Muscle of arm (tissue), 1 donor: ENCODE measurements at regions not wholly inside any gene's neighbourhood (a gene's known extent, or its start where the extent isn't known, plus 50 kb on each side); places are given as distances from the start of the nearest gene placed in this dataset.

Source experiments
- DNase-seq: peaks from one replicate; pipeline ENCODE4 v3.0.0-alpha.2; 2013

DNA sequence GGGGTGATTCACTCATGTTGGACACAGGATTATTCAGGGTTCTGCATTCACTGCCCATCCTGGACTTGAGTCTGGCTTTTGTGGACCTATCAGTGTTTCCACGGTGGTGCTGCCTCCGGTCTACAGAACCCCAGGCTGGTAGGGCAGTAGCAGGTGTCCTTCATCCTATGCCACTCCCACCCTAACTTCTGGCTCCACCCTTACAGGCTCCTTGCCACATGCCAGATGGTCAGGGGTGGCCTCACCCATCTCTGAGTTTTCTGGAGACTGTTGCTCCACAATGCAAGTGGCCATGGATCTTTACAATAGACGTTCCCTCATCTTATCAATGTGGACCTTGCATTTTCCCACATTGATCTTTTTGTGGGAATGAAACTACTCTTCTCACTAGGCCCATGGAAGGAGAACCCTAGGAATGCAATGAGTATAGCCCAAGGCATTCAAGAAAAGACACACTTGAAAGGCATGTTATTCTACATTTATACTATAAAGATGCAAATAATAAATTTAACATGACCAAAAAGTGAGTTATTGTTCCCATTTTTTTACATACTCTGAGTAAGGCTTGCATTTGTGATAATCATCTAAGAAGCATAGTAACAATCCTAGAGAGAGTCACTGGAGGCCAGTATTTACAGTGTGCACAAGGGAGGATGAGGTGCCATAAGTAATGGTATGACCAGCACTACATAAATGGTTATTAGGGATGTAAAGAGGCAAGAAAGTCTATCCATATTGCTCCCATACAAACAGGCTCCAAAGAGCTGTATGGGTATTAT is 57.4 kb upstream of the ADO start:
- DNase-seq, result no peak

DNA sequence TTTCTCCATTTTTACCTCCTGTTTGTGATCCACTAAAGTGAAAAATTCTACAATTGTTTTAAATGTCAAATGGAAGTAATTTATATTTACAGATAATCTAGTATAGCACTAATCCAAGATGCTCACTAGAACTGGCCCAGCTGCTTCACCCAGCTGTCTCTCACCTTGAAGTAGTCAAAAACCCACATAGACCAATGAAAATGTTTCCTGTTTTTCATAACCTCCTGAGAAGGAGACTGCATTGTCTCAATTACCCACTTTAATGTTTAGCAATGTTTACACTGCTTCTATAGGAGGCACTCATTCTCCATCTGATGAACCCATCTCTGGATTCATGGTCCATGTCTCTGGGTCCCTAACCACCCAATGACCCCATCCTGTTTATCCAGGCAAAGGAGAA is 56.1 kb upstream of the ADO start:
- no peak for DNase-seq

DNA sequence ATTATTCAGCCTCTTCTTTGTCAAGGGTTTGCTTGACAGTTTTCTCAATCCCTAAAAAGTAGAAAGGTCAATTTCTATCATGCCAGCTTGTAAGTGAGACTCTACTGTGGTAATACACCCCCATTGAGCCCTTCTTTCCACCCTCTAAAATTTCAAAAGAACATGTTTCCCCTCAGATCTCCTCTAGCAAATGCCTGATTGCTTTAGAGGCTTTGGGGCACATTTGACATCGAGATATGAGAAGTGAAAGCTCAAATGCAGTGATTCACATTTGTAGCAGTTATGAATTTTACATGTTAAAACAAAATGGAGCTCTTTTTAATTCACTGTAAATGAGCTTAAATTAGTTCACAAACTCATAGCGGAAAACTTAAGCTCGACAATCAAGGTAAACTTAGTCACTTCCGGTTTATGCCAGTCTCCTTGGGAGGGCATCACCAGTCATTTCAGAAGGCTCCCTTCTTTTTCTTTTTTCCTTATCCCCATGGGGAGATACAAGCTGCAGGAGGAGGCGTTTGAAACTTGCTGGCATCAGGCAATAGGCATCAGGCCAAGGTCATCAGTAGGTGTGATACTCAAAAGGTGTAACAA is 55.3 kb upstream of the ADO start:
- no peak for DNase-seq
